ENCODE measurements at regions not wholly inside any gene's neighbourhood (a gene's known extent, or its start where the extent isn't known, plus 50 kb on each side); places are given as distances from the start of the nearest gene placed in this dataset.

DNA sequence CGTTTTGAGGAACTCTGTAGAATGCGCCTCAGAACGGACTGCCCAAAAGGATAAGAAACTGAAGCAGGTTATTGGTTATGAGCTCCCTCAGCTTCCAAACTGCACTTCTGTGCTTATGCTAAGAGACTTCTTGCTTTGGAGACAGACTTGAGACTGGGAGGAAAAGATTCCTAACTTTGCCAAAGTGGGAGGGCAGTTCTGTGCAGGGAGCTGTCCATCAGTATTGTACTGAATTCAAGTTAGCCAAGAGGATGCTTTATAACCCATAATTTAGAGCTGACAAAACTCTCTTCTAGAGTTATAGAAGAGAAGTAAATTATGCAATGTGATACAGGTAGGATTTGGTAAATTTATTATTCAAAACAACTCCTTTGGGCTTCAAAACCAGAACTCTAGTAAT lies 519.8 kb upstream of the GBE1 start:
- TF ChIP-seq, protein P1, sequence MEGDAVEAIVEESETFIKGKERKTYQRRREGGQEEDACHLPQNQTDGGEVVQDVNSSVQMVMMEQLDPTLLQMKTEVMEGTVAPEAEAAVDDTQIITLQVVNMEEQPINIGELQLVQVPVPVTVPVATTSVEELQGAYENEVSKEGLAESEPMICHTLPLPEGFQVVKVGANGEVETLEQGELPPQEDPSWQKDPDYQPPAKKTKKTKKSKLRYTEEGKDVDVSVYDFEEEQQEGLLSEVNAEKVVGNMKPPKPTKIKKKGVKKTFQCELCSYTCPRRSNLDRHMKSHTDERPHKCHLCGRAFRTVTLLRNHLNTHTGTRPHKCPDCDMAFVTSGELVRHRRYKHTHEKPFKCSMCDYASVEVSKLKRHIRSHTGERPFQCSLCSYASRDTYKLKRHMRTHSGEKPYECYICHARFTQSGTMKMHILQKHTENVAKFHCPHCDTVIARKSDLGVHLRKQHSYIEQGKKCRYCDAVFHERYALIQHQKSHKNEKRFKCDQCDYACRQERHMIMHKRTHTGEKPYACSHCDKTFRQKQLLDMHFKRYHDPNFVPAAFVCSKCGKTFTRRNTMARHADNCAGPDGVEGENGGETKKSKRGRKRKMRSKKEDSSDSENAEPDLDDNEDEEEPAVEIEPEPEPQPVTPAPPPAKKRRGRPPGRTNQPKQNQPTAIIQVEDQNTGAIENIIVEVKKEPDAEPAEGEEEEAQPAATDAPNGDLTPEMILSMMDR (IDR thresholded peaks at IDR 0.05) = no peak
- Mint-ChIP-seq H3K36me3 (ENCODE audit: low read depth) (no peaks in the 10 kb centered on the region), H3K27me3 (ENCODE audit: low read depth) (peaks cover 2% of the 10 kb centered on the region), H3K9me3 (ENCODE audit: low read depth) (no peaks in the 10 kb centered on the region), H3K27ac (ENCODE audit: unreplicated experiment) (no peak overlapping the region), H3K4me1 (ENCODE audit: low read depth) (no peaks in the 10 kb centered on the region), H3K4me3 (ENCODE audit: unreplicated experiment) (no peak overlapping the region)
- no peak for DNase-seq (ENCODE audit: low spot score)

DNA sequence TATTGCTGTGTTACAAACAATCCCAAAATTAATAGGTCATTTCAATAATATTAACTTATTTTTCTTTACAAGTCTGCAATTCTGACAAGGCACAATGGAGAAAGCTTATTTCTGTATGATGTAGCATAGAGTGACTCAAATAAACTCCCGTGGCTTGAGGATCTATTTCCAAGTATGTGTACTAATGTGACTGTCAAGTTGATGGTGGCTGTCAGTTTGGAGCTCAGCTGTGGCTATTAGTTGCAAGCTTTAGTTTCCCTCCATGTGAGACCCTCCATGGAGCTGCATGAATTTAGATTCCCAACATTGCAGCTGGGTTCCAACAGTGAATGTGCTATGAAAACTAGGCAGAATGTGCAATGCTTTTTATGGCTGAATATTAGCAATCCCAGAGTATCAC lies 515.5 kb upstream of the GBE1 start:
- no peak for DNase-seq (ENCODE audit: low spot score)
- Mint-ChIP-seq H3K27ac (ENCODE audit: unreplicated experiment) (no peak overlapping the region), H3K9me3 (ENCODE audit: low read depth) (peaks cover 11% of the 10 kb centered on the region), H3K4me3 (ENCODE audit: unreplicated experiment) (no peak overlapping the region), H3K4me1 (ENCODE audit: low read depth) (no peaks in the 10 kb centered on the region), H3K36me3 (ENCODE audit: low read depth) (no peaks in the 10 kb centered on the region), H3K27me3 (ENCODE audit: low read depth) (no peaks in the 10 kb centered on the region)
- TF ChIP-seq, protein P1 (IDR thresholded peaks at IDR 0.05) = no peak

DNA sequence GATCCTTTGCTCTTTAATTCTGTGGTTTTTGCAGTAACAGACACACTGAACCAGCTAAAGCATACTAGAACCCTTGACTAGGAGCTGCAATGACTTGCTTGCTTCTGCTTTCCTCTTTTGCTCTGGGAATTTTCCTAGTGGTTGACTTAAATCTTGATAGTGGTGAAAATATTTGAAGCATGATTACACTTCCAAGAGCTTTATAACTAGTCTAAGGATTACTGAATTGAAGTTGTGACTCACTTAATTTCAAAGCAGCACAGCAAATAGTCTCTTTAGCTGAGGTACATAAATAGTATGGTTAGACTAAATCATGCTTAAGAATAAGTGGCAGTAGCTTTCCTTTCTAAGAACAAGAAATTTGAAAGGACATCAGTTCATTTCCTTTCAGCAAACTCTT lies 513.5 kb upstream of the GBE1 start:
- Mint-ChIP-seq H3K27ac (ENCODE audit: unreplicated experiment) (no peak overlapping the region), H3K4me1 (ENCODE audit: low read depth) (no peaks in the 10 kb centered on the region), H3K36me3 (ENCODE audit: low read depth) (peaks cover 10% of the 10 kb centered on the region), H3K27me3 (ENCODE audit: low read depth) (no peaks in the 10 kb centered on the region), H3K4me3 (ENCODE audit: unreplicated experiment) (no peak overlapping the region), H3K9me3 (ENCODE audit: low read depth) (peaks cover 31% of the 10 kb centered on the region)
- TF ChIP-seq, protein P1 (IDR thresholded peaks at IDR 0.05) = no peak
- no peak for DNase-seq (ENCODE audit: low spot score)

DNA sequence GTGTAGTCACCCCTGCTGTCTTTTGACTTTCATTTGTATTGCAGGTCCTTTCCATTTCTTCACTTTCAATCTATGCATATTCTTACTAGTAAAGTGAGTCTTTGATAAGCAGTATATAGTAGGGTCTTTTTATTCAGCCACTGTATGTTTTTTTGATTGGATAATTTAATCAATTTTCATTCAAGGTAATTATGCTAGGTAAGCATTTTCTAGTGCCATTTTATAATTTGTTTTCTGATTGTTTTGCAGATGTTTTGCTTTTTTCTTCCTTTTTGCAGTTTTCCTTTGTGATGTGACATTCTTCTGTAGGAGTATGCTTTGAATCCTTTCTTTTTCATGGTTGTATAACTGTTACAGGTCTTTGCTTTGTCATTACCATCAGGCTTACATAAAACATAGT lies 504.3 kb upstream of the GBE1 start:
- DNase-seq (ENCODE audit: low spot score) = no peak
- H3K36me3 Mint-ChIP-seq (ENCODE audit: low read depth) = peaks cover 1% of the 10 kb centered on the region
- peaks cover 16% of the 10 kb centered on the region for H3K9me3 Mint-ChIP-seq (ENCODE audit: low read depth)
- no peak overlapping the region for H3K4me3 Mint-ChIP-seq (ENCODE audit: unreplicated experiment)
- H3K27ac Mint-ChIP-seq (ENCODE audit: unreplicated experiment) = no peak overlapping the region
- TF ChIP-seq, protein P1 (IDR thresholded peaks at IDR 0.05) = no peak
- H3K27me3 Mint-ChIP-seq (ENCODE audit: low read depth) = no peaks in the 10 kb centered on the region
- H3K4me1 Mint-ChIP-seq (ENCODE audit: low read depth) = no peaks in the 10 kb centered on the region

DNA sequence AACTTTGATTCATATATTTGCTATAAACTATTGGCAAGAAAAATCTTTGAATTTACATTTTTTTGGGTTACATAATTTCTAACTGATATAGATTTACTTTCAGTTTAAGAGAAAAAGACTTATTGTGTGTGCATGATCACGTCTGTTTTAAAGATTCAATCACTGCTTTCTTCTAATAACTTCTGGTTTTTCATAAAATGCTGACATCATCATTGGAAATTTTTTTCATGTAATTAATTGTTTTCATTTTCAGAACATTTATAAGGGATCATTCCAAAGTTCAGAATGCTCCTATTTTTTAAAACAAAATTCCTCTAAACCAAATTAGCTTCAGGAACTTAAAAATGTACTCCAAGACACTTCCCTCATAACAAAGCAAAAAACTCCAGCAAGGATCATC lies 500.7 kb upstream of the GBE1 start:
- Mint-ChIP-seq H3K9me3 (ENCODE audit: low read depth) (no peaks in the 10 kb centered on the region), H3K4me1 (ENCODE audit: low read depth) (no peaks in the 10 kb centered on the region), H3K27me3 (ENCODE audit: low read depth) (no peaks in the 10 kb centered on the region), H3K36me3 (ENCODE audit: low read depth) (no peaks in the 10 kb centered on the region), H3K27ac (ENCODE audit: unreplicated experiment) (no peak overlapping the region), H3K4me3 (ENCODE audit: unreplicated experiment) (no peak overlapping the region)
- DNase-seq (ENCODE audit: low spot score) = no peak
- TF ChIP-seq, protein P1 (IDR thresholded peaks at IDR 0.05) = no peak
